Liver (tissue), 8 donors: ENCODE measurements at regions not wholly inside any gene's neighbourhood (a gene's known extent, or its start where the extent isn't known, plus 50 kb on each side); places are given as distances from the start of the nearest gene placed in this dataset.

ENCODE experiments used
- DNase-seq: peaks from one replicate; pipeline ENCODE4 v3.0.0-alpha.2; 2017; ENCODE audit warnings: low spot score
- H3K27ac ChIP-seq, 2 donors: one replicate each; pipeline ENCODE4 v1.7.0; 2013; ENCODE audit warnings: inconsistent platforms in 2 of 2, low read length in 2 of 2, control low read depth in 1 of 2, low read depth in 1 of 2, mild to moderate bottlenecking in 1 of 2
- H3K27me3 ChIP-seq, 4 donors: one replicate each; pipeline versions ENCODE4 v1.6.1 to v1.7.0; 2013; ENCODE audit warnings: low read length in 3 of 4, inconsistent platforms in 1 of 4, mild to moderate bottlenecking in 1 of 4, moderate library complexity in 1 of 4; ENCODE audit not compliant: control insufficient read depth in 4 of 4, insufficient read depth in 4 of 4
- H3K36me3 ChIP-seq, 4 donors: one replicate each; pipeline versions ENCODE4 v1.6.1 to v1.7.0; 2013; ENCODE audit warnings: low read length in 3 of 4, mild to moderate bottlenecking in 3 of 4, low read depth in 1 of 4, moderate library complexity in 1 of 4; ENCODE audit not compliant: control insufficient read depth in 4 of 4, insufficient read depth in 3 of 4
- H3K4me1 ChIP-seq, 4 donors: one replicate each; pipeline versions ENCODE4 v1.6.1 to v1.7.0; 2013; ENCODE audit warnings: low read length in 3 of 4, mild to moderate bottlenecking in 3 of 4, moderate library complexity in 1 of 4; ENCODE audit not compliant: control insufficient read depth in 4 of 4, insufficient read depth in 4 of 4
- H3K4me3 ChIP-seq, 3 donors: one replicate each; pipeline versions ENCODE4 v1.6.1 to v1.7.0; 2013; ENCODE audit warnings: low read length in 3 of 3, control low read depth in 1 of 3, low read depth in 1 of 3, mild to moderate bottlenecking in 1 of 3
- H3K9ac ChIP-seq, 2 donors: one replicate each; pipeline ENCODE4 v1.7.0; 2013; ENCODE audit warnings: low read length in 2 of 2, mild to moderate bottlenecking in 2 of 2, moderate library complexity in 2 of 2, control low read depth in 1 of 2, low read depth in 1 of 2
- H3K9me3 ChIP-seq, 4 donors: one replicate each; pipeline versions ENCODE4 v1.6.1 to v1.7.0; 2013; ENCODE audit warnings: low read length in 3 of 4; ENCODE audit not compliant: control insufficient read depth in 4 of 4
- EGR1 ChIP-seq, 2 donors: IDR thresholded peaks; 2 replicates each; pipeline ENCODE4 v1.6.1; 2016 to 2018; ENCODE audit warnings: antibody characterized with exemption in 2 of 2, low read depth in 2 of 2
- FOXA1 ChIP-seq: IDR thresholded peaks from 2 replicates; pipeline ENCODE4 v1.6.1; 2016; ENCODE audit warnings: antibody characterized with exemption
- GABPA ChIP-seq, 2 donors: IDR thresholded peaks in 1 of 2; conservative IDR thresholded peaks in 1 of 2; 2 replicates each; pipeline ENCODE4 v1.6.1; 2016; ENCODE audit warnings: antibody characterized with exemption in 2 of 2, mild to moderate bottlenecking in 1 of 2, moderate library complexity in 1 of 2
- HNF4A ChIP-seq, 2 donors: conservative IDR thresholded peaks; 2 replicates each; pipeline ENCODE4 v1.6.1; 2016; ENCODE audit warnings: antibody characterized with exemption in 2 of 2, mild to moderate bottlenecking in 2 of 2
- HNF4G ChIP-seq: IDR thresholded peaks from 2 replicates; pipeline ENCODE4 v1.6.1; 2016; ENCODE audit warnings: antibody characterized with exemption
- JUND ChIP-seq, 2 donors: IDR thresholded peaks; 2 replicates each; pipeline ENCODE4 v1.6.1; 2016; ENCODE audit warnings: antibody characterized with exemption in 2 of 2
- NR2F2 ChIP-seq: IDR thresholded peaks from 2 replicates; pipeline ENCODE4 v1.6.1; 2016; ENCODE audit warnings: antibody characterized with exemption
- RAD21 ChIP-seq, 2 donors: IDR thresholded peaks; 2 replicates each; pipeline ENCODE4 v1.6.1; 2016; ENCODE audit warnings: antibody characterized with exemption in 2 of 2, mild to moderate bottlenecking in 2 of 2
- RXRA ChIP-seq, 2 donors: IDR thresholded peaks; 2 replicates each; pipeline ENCODE4 v1.6.1; 2017 to 2018; ENCODE audit warnings: antibody characterized with exemption in 2 of 2, mild to moderate bottlenecking in 1 of 2
- SP1 ChIP-seq: IDR thresholded peaks from 2 replicates; pipeline ENCODE4 v1.6.1; 2018; ENCODE audit warnings: antibody characterized with exemption, mild to moderate bottlenecking
- TAF1 ChIP-seq: conservative IDR thresholded peaks from 2 replicates; pipeline ENCODE4 v1.6.1; 2016; ENCODE audit warnings: antibody characterized with exemption, mild to moderate bottlenecking
- YY1 ChIP-seq: IDR thresholded peaks from 2 replicates; pipeline ENCODE4 v1.6.1; 2016; ENCODE audit warnings: antibody characterized with exemption, mild to moderate bottlenecking
- WGBS: extraction: QIAGEN DNeasy Blood & Tissue Kit; methylation state at CpG from one replicate; pipeline ENCODE4 v1.1.7; 2013; 5-methylcytosine and 5-hydroxymethylcytosine counted together
- TF ChIP-seq, protein P1 (sequence below): IDR thresholded peaks from 2 replicates; pipeline ENCODE4 v1.6.1; 2016; ENCODE audit warnings: antibody characterized with exemption
- TF ChIP-seq, protein P2 (sequence below): fragments of 150-350 bp; IDR thresholded peaks from 2 replicates; pipeline ENCODE4 v1.5.1; 2017; ENCODE audit warnings: improper control_type of control experiment, low read depth, low read length; ENCODE audit not compliant: missing input control
- TF ChIP-seq, protein P3 (sequence below): IDR thresholded peaks from 2 replicates; pipeline ENCODE4 v1.6.1; 2016; ENCODE audit warnings: antibody characterized with exemption, mild to moderate bottlenecking
- TF ChIP-seq, protein P4 (sequence below): IDR thresholded peaks from 2 replicates; pipeline ENCODE4 v1.6.1; 2016; ENCODE audit warnings: antibody characterized with exemption
- TF ChIP-seq, protein P5 (sequence below): IDR thresholded peaks from 2 replicates; pipeline ENCODE4 v1.6.1; 2016; ENCODE audit warnings: antibody characterized with exemption
- donor health status: healthy.
- donor health status: healthy.
- donor health status: healthy.
- donor health status: healthy.
- donor health status: healthy.

- DNase-seq, result no peak
- no peaks in the 10 kb centered on the region for H3K9me3 ChIP-seq
- H3K36me3 ChIP-seq, result no peaks in the 10 kb centered on the region
- 91% methylated on average over 5 of the region's 5 CpGs for WGBS
- TF ChIP-seq, protein P1, sequence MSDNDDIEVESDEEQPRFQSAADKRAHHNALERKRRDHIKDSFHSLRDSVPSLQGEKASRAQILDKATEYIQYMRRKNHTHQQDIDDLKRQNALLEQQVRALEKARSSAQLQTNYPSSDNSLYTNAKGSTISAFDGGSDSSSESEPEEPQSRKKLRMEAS, result no peak
- TF ChIP-seq GABPA (IDR thresholded peaks at IDR 0.05 in 1 of 2, conservative IDR thresholded peaks at IDR 0.05 in 1 of 2) (no peak), RXRA (IDR thresholded peaks at IDR 0.05) (no peak), TAF1 (no peak)
- TF ChIP-seq, protein P2, sequence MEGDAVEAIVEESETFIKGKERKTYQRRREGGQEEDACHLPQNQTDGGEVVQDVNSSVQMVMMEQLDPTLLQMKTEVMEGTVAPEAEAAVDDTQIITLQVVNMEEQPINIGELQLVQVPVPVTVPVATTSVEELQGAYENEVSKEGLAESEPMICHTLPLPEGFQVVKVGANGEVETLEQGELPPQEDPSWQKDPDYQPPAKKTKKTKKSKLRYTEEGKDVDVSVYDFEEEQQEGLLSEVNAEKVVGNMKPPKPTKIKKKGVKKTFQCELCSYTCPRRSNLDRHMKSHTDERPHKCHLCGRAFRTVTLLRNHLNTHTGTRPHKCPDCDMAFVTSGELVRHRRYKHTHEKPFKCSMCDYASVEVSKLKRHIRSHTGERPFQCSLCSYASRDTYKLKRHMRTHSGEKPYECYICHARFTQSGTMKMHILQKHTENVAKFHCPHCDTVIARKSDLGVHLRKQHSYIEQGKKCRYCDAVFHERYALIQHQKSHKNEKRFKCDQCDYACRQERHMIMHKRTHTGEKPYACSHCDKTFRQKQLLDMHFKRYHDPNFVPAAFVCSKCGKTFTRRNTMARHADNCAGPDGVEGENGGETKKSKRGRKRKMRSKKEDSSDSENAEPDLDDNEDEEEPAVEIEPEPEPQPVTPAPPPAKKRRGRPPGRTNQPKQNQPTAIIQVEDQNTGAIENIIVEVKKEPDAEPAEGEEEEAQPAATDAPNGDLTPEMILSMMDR, result no peak
- no peak overlapping the region for H3K4me3 ChIP-seq
- H3K27me3 ChIP-seq, result no peaks in the 10 kb centered on the region
- no peak overlapping the region for H3K27ac ChIP-seq
- no peak overlapping the region for H3K9ac ChIP-seq
- no peaks in the 10 kb centered on the region for H3K4me1 ChIP-seq
Observed at GRCh38 chr1:91609551-91609950, 108.9 kb downstream of the CDC7 start.

DNA sequence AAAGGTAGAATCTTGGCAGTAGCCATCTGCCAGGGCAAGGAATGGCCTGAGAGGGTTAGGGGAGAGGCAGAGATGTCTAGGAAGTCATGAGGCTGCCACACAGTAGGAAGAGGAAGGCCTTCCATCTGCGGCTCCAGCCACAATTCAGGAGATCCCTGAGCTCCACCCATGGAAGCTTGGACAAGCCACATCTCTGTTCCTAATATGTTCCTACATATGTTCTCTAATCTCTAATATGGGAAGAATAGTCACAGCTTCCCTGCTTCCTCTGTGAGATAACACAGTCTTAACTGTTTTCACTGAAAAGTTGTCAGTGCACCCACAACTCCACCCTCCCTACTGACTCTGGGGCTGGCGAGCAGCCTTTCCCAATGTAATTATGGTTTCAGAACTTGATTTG, 109.5 kb downstream of the CDC7 start:
- H3K4me1 ChIP-seq, result no peaks in the 10 kb centered on the region
- H3K27ac ChIP-seq, result no peak overlapping the region
- TF ChIP-seq, protein P3, sequence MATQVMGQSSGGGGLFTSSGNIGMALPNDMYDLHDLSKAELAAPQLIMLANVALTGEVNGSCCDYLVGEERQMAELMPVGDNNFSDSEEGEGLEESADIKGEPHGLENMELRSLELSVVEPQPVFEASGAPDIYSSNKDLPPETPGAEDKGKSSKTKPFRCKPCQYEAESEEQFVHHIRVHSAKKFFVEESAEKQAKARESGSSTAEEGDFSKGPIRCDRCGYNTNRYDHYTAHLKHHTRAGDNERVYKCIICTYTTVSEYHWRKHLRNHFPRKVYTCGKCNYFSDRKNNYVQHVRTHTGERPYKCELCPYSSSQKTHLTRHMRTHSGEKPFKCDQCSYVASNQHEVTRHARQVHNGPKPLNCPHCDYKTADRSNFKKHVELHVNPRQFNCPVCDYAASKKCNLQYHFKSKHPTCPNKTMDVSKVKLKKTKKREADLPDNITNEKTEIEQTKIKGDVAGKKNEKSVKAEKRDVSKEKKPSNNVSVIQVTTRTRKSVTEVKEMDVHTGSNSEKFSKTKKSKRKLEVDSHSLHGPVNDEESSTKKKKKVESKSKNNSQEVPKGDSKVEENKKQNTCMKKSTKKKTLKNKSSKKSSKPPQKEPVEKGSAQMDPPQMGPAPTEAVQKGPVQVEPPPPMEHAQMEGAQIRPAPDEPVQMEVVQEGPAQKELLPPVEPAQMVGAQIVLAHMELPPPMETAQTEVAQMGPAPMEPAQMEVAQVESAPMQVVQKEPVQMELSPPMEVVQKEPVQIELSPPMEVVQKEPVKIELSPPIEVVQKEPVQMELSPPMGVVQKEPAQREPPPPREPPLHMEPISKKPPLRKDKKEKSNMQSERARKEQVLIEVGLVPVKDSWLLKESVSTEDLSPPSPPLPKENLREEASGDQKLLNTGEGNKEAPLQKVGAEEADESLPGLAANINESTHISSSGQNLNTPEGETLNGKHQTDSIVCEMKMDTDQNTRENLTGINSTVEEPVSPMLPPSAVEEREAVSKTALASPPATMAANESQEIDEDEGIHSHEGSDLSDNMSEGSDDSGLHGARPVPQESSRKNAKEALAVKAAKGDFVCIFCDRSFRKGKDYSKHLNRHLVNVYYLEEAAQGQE, result no peak
- no peak for TF ChIP-seq TAF1
- TF ChIP-seq, protein P4, sequence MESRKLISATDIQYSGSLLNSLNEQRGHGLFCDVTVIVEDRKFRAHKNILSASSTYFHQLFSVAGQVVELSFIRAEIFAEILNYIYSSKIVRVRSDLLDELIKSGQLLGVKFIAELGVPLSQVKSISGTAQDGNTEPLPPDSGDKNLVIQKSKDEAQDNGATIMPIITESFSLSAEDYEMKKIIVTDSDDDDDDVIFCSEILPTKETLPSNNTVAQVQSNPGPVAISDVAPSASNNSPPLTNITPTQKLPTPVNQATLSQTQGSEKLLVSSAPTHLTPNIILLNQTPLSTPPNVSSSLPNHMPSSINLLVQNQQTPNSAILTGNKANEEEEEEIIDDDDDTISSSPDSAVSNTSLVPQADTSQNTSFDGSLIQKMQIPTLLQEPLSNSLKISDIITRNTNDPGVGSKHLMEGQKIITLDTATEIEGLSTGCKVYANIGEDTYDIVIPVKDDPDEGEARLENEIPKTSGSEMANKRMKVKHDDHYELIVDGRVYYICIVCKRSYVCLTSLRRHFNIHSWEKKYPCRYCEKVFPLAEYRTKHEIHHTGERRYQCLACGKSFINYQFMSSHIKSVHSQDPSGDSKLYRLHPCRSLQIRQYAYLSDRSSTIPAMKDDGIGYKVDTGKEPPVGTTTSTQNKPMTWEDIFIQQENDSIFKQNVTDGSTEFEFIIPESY, result no peak
- no peak for TF ChIP-seq YY1
- TF ChIP-seq, protein P2, result no peak
- no peak for TF ChIP-seq EGR1 (IDR thresholded peaks at IDR 0.05; ENCODE audit: low read depth in 2 of 2)
- no peak for TF ChIP-seq SP1
- TF ChIP-seq HNF4A (conservative IDR thresholded peaks at IDR 0.05), result no peak
- no peak for TF ChIP-seq HNF4G
- no peak for TF ChIP-seq RAD21 (IDR thresholded peaks at IDR 0.05)
- TF ChIP-seq, protein P1, result no peak
- TF ChIP-seq JUND (IDR thresholded peaks at IDR 0.05), result no peak
- TF ChIP-seq, protein P5, sequence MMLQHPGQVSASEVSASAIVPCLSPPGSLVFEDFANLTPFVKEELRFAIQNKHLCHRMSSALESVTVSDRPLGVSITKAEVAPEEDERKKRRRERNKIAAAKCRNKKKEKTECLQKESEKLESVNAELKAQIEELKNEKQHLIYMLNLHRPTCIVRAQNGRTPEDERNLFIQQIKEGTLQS, result no peak
- no peak for TF ChIP-seq FOXA1
- TF ChIP-seq GABPA (IDR thresholded peaks at IDR 0.05 in 1 of 2, conservative IDR thresholded peaks at IDR 0.05 in 1 of 2), result no peak
- TF ChIP-seq NR2F2, result no peak
- TF ChIP-seq RXRA (IDR thresholded peaks at IDR 0.05), result no peak
- H3K36me3 ChIP-seq, result no peaks in the 10 kb centered on the region
- H3K9ac ChIP-seq, result no peak overlapping the region
- no peaks in the 10 kb centered on the region for H3K27me3 ChIP-seq
- no peak for DNase-seq
- no peak overlapping the region for H3K4me3 ChIP-seq
- 95% methylated on average over 2 of the region's 2 CpGs for WGBS
- no peaks in the 10 kb centered on the region for H3K9me3 ChIP-seq
